ENCODE measurements at regions not wholly inside any gene's neighbourhood (a gene's known extent, or its start where the extent isn't known, plus 50 kb on each side); places are given as distances from the start of the nearest gene placed in this dataset.

GRCh38 chr17:33804401-33804800, 450.7 kb upstream of the CCL2 start:
- TF ChIP-seq, protein P1, sequence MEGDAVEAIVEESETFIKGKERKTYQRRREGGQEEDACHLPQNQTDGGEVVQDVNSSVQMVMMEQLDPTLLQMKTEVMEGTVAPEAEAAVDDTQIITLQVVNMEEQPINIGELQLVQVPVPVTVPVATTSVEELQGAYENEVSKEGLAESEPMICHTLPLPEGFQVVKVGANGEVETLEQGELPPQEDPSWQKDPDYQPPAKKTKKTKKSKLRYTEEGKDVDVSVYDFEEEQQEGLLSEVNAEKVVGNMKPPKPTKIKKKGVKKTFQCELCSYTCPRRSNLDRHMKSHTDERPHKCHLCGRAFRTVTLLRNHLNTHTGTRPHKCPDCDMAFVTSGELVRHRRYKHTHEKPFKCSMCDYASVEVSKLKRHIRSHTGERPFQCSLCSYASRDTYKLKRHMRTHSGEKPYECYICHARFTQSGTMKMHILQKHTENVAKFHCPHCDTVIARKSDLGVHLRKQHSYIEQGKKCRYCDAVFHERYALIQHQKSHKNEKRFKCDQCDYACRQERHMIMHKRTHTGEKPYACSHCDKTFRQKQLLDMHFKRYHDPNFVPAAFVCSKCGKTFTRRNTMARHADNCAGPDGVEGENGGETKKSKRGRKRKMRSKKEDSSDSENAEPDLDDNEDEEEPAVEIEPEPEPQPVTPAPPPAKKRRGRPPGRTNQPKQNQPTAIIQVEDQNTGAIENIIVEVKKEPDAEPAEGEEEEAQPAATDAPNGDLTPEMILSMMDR (conservative IDR thresholded peaks at IDR 0.05; ENCODE audit: low read length): no peak
- no peak for TF ChIP-seq EZH2phosphoT487 (IDR thresholded peaks at IDR 0.05; ENCODE audit: borderline replicate concordance)

All from Loucy (cell line).